VCaP (cell line): ENCODE measurements at regions not wholly inside any gene's neighbourhood (a gene's known extent, or its start where the extent isn't known, plus 50 kb on each side); places are given as distances from the start of the nearest gene placed in this dataset.

Experiments
- H3K27ac ChIP-seq: fragments of 450-650 bp; 2 replicates; pipeline ENCODE4 v1.5.1; 2017
- TF ChIP-seq, protein P1 (sequence below): fragments of 450-650 bp; conservative IDR thresholded peaks from 2 replicates; pipeline ENCODE4 v1.5.1; 2017; ENCODE audit warnings: mild to moderate bottlenecking, moderate library complexity

DNA sequence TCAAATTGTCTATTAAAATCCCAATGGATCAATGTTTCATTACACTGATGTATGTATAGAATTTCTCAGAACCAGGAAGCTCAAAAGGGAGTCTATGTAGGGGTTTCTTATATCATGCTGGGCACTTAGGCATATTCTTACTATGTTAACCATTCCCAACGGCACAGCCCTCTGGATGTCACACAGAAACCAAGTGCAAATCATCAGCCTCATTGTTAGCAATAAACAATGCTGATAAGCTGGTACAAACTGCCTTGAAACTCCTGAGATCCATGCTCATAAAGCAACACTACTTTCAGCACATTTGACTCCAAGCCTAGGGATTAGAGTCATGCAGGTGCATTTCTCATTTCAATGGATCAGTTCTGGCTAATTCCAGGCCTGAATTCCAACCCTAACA, 730.2 kb upstream of the SLC39A10 start:
- no peak overlapping the region for H3K27ac ChIP-seq
- TF ChIP-seq, protein P1, sequence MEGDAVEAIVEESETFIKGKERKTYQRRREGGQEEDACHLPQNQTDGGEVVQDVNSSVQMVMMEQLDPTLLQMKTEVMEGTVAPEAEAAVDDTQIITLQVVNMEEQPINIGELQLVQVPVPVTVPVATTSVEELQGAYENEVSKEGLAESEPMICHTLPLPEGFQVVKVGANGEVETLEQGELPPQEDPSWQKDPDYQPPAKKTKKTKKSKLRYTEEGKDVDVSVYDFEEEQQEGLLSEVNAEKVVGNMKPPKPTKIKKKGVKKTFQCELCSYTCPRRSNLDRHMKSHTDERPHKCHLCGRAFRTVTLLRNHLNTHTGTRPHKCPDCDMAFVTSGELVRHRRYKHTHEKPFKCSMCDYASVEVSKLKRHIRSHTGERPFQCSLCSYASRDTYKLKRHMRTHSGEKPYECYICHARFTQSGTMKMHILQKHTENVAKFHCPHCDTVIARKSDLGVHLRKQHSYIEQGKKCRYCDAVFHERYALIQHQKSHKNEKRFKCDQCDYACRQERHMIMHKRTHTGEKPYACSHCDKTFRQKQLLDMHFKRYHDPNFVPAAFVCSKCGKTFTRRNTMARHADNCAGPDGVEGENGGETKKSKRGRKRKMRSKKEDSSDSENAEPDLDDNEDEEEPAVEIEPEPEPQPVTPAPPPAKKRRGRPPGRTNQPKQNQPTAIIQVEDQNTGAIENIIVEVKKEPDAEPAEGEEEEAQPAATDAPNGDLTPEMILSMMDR: no peak

DNA sequence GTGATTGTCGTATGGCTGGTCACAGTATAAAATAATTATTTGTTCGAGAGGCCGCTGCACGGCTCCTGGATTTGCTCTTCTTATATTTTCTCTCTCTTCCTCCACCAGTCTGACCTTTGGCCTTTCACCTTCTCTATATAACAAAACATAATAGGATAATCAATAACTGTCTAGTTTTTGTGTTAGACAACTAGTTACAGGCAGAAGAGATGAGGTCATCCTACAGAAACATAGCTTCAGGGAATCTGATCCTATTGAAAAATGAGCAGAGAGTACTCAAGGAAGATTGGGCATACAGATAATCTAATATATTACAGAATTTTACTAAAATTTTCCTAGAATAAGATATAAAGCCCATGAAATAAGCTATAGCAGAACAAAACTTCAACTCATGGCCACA, 731.3 kb upstream of the SLC39A10 start:
- TF ChIP-seq, protein P1: no peak
- no peak overlapping the region for H3K27ac ChIP-seq

DNA sequence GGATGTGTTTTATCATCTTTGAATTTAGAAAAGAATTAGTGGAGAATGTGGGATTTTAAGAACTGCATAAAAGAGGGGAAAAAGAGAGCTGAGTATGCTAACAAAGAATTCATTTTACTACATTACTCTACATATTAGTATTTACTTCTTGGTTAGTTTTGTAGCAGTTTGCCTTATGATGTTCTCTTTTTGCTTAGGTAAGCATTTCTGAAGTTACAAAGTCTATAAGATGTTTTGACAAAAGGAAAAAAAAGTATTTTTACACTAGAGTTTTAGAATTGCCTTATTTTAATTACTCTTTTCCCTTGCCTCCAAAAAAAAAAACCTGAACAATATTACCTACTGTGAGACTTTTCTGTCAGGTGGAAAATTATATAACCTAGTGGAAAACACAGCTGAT, 739.5 kb upstream of the SLC39A10 start:
- H3K27ac ChIP-seq: no peak overlapping the region
- TF ChIP-seq, protein P1: no peak

DNA sequence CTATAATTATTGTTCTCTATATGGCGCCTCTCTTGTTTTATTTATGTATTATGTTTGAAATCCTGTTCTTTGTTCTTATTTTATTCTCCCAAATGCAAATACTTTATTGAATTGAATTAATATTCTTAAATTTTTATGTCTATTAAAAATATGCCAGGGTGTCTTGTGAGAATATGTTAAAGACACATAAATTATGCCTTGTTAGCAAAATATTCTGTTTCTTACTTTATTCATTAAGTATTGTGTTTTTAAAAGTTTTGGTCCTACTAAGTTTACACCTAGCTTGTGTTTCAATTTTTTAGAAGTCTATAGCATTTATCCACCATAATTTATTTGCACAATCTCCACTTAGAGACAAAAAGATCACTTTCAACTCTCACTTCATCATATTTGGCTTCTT, 741.5 kb upstream of the SLC39A10 start:
- H3K27ac ChIP-seq: no peak overlapping the region
- TF ChIP-seq, protein P1: no peak

DNA sequence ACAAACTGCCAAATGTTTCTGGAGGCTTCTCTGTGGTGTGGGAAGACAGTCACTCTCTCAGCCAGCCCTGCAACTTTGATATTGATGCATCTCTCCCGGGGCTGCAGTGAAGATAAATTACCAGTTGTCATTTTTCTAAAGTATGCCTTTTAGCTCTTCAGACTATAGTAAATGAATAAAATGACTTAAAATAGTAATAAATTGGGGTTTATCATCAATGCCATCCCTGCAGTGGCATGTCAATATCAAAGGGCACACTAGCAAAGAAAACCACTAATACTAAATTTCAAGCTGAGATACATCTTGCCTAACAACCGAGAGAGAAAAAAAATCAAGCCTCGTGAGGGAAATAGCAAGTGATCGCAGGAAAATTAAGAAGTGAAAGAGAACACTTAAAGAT, 749.5 kb upstream of the SLC39A10 start:
- no peak overlapping the region for H3K27ac ChIP-seq
- TF ChIP-seq, protein P1: no peak

DNA sequence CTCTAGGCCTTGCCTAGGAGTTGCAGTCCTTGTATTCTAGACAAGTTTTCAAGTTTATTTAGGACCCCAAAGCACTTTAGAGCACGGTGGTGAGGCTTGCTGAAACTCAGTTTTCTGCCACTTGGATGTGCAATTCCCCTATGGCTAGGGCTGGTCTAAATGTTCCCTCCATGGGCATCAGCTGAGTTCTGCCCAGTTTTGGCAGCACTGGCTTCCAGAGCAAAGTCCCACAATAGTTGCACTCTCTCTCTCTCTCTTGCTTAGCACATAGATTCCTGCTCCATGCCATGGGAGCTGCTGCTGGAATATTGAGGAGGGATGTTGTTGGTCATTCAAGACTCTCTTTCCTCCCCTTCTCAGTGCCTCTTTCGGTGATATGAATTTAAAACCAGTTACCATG, 760.2 kb upstream of the SLC39A10 start:
- no peak overlapping the region for H3K27ac ChIP-seq
- TF ChIP-seq, protein P1: no peak

DNA sequence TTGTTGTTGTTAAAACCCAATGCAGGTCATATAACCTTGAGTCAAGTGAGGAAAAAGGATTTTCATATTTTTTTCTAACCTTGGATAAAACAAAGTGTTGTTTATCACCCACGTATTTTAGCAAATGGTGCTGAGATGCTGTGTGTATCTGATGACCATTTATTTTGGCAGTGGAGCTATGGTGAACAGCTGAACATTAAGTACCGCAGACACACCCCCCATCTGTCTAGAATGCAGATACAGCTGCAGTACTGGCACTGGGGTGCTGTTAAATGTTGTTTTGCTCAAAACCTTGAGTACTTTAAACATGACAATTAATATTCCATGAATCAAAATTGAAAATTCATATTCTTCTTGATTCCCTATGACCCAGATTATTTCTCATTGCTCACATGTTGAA, 773.3 kb upstream of the SLC39A10 start:
- TF ChIP-seq, protein P1: no peak

More for the DNA sequence above, 773.3 kb upstream of the SLC39A10 start:
- H3K27ac ChIP-seq: no peak overlapping the region
